ENCODE measurements at regions not wholly inside any gene's neighbourhood (a gene's known extent, or its start where the extent isn't known, plus 50 kb on each side); places are given as distances from the start of the nearest gene placed in this dataset.

GRCh38 chr10:64091897-64092296 is 570.7 kb downstream of the REEP3 start:
- no peak for TF ChIP-seq SUZ12 (IDR thresholded peaks at IDR 0.05; ENCODE audit: extremely low read depth, insufficient read depth, insufficient read length)
- no peak for TF ChIP-seq ZNF274 (IDR thresholded peaks at IDR 0.05; ENCODE audit: low read depth, low read length)
- no peak for TF ChIP-seq YY1 (IDR thresholded peaks at IDR 0.05; ENCODE audit: insufficient read depth, insufficient read length)

Measured in NT2/D1 (cell line).